ENCODE measurements at regions not wholly inside any gene's neighbourhood (a gene's known extent, or its start where the extent isn't known, plus 50 kb on each side); places are given as distances from the start of the nearest gene placed in this dataset.

GRCh38 chr18:68083776-68084175 is 567.3 kb upstream of the DSEL start:
- in situ Hi-C loops (cut with MboI; ENCODE audit: low pct_unique_long_range_greater_than_20kb, low sequenced_read_pairs), result no loop called here

GRCh38 chr18:68083131-68083530 is 566.6 kb upstream of the DSEL start:
- no peak for DNase-seq
- in situ Hi-C loops (cut with MboI; ENCODE audit: low pct_unique_long_range_greater_than_20kb, low sequenced_read_pairs), result no loop called here

More at GRCh38 chr18:68083776-68084175, 567.3 kb upstream of the DSEL start:
- DNase-seq, result no peak

- in situ Hi-C loops (cut with MboI; ENCODE audit: low pct_unique_long_range_greater_than_20kb, low sequenced_read_pairs), result no loop called here
Measured at GRCh38 chr18:68072744-68073143, 556.2 kb upstream of the DSEL start.

GRCh38 chr18:68060871-68061270 is 544.4 kb upstream of the DSEL start:
- DNase-seq, result no peak
- in situ Hi-C loops (cut with MboI; ENCODE audit: low pct_unique_long_range_greater_than_20kb, low sequenced_read_pairs), result no loop called here

More at GRCh38 chr18:68072744-68073143, 556.2 kb upstream of the DSEL start:
- DNase-seq, result no peak

DNA sequence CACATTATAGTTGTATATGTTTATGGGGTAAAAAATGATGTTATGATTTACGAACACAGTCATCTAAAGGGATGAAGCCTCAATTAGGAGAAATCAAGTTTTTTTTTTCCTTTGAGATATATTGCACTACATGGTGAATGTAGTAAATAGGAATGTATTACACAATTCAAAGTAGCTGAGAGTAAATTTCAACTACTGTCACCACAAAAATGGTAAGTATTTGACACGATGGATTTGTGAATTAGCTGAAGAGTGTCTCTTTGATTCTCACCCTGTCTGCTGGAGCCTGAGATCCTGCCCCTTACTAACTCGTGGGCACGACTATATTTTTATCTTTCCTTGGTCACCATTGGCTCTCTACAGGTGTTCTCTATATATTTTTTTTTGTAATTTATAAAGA is 540.4 kb upstream of the DSEL start:
- no peak for DNase-seq
- in situ Hi-C loops (cut with MboI; ENCODE audit: low pct_unique_long_range_greater_than_20kb, low sequenced_read_pairs), result no loop called here

GRCh38 chr18:68054669-68055068 is 538.1 kb upstream of the DSEL start:
- in situ Hi-C loops (cut with MboI; ENCODE audit: low pct_unique_long_range_greater_than_20kb, low sequenced_read_pairs), result no loop called here
- DNase-seq, result no peak

DNA sequence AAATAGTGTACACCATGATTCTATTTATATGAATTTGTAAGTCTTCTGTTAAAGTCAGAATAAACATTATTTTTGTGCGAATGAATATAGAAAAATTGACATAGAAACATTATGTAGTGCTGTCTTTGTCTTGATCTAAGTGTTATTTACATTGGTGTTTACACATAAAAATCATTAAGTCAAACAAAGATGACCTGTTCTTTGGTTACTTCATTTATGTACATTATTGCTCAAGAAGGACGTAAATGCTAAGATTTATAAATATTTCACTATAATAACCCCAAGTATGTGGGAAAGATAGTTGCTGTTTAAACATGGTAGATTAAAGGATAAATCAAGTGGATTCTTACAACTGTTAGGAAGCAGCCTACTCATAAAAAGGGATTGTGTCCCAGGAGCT is 536.8 kb upstream of the DSEL start:
- in situ Hi-C loops (cut with MboI; ENCODE audit: low pct_unique_long_range_greater_than_20kb, low sequenced_read_pairs), result no loop called here
- DNase-seq, result no peak

- in situ Hi-C loops (cut with MboI; ENCODE audit: low pct_unique_long_range_greater_than_20kb, low sequenced_read_pairs), result no loop called here
- no peak for DNase-seq
Measured at GRCh38 chr18:68041327-68041726, 524.8 kb upstream of the DSEL start.

DNA sequence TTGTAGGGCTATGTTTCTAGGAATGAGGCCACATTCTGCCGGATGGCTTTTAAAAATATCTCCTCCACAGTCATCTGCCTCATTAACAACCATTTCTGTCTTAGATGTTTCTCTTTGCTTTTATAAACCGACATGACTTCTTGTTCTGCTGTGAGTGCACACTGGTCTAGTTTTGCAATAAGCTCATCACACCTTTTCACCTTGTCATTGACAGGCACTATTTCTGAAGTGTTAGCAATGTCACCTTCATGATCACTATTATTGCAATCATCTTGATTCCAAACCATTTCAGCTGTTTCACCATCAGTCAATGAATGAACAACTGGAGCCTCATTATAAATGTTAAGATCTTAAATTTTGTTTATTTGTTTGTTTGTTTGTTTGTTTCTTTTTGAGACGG is 523.7 kb upstream of the DSEL start:
- in situ Hi-C loops (cut with MboI; ENCODE audit: low pct_unique_long_range_greater_than_20kb, low sequenced_read_pairs), result no loop called here
- no peak for DNase-seq

- in situ Hi-C loops (cut with MboI; ENCODE audit: low pct_unique_long_range_greater_than_20kb, low sequenced_read_pairs), result no loop called here
- no peak for DNase-seq
Measured at GRCh38 chr18:68035774-68036522, 519.4 kb upstream of the DSEL start.

- no peak for DNase-seq
- in situ Hi-C loops (cut with MboI; ENCODE audit: low pct_unique_long_range_greater_than_20kb, low sequenced_read_pairs), result no loop called here
Measured at GRCh38 chr18:68034296-68034695, 517.8 kb upstream of the DSEL start.

GRCh38 chr18:68033466-68033865 is 516.9 kb upstream of the DSEL start:
- no peak for DNase-seq
- in situ Hi-C loops (cut with MboI; ENCODE audit: low pct_unique_long_range_greater_than_20kb, low sequenced_read_pairs), result no loop called here

- DNase-seq, result no peak
- in situ Hi-C loops (cut with MboI; ENCODE audit: low pct_unique_long_range_greater_than_20kb, low sequenced_read_pairs), result no loop called here
Measured at GRCh38 chr18:68024716-68025115, 508.2 kb upstream of the DSEL start.

- no peak for DNase-seq
- in situ Hi-C loops (cut with MboI; ENCODE audit: low pct_unique_long_range_greater_than_20kb, low sequenced_read_pairs), result no loop called here
Measured at GRCh38 chr18:68017385-68017784, 500.9 kb upstream of the DSEL start.

DNA sequence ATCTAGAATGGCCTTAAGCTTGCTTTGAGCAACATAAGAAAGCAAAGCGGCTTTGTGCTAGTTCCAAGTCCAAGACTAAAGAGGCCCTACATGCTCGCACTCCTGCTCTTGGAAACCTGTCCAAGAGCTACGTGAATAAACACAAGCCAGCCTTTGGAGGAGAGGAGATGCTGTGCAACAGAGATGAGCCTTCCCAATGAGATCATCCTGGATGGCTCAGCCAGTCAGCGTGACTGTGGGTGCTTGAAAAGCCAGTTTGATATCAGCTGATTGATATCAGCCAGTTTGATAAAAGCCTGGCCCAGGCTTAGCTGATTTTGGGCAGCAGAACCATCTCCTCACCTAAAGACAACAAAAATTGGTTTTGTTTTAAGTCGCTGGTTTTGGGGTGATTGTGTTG is 481.0 kb upstream of the DSEL start:
- in situ Hi-C loops (cut with MboI; ENCODE audit: low pct_unique_long_range_greater_than_20kb, low sequenced_read_pairs), result no loop called here
- no peak for DNase-seq

GRCh38 chr18:67995769-67996168 is 479.2 kb upstream of the DSEL start:
- in situ Hi-C loops (cut with MboI; ENCODE audit: low pct_unique_long_range_greater_than_20kb, low sequenced_read_pairs), result no loop called here
- no peak for DNase-seq

DNA sequence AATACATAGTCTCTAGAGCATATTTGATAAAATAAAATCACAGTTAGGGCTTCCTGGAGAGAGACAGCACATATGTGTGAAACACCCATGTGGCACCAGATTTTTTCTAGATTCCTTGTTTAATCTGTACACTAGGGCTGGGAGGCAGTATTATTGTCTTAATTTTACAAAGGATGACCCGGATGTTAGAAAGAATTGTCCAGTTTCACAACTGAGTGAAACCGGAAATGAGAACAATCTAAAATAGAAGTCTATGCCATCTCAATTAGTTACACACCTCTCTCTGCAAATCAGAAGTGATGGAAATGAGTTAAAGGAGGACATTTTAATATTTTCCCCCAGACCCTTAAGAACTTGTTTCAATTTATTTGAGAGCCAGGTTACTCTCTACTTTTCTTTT is 463.7 kb upstream of the DSEL start:
- in situ Hi-C loops (cut with MboI; ENCODE audit: low pct_unique_long_range_greater_than_20kb, low sequenced_read_pairs), result no loop called here
- DNase-seq, result no peak

DNA sequence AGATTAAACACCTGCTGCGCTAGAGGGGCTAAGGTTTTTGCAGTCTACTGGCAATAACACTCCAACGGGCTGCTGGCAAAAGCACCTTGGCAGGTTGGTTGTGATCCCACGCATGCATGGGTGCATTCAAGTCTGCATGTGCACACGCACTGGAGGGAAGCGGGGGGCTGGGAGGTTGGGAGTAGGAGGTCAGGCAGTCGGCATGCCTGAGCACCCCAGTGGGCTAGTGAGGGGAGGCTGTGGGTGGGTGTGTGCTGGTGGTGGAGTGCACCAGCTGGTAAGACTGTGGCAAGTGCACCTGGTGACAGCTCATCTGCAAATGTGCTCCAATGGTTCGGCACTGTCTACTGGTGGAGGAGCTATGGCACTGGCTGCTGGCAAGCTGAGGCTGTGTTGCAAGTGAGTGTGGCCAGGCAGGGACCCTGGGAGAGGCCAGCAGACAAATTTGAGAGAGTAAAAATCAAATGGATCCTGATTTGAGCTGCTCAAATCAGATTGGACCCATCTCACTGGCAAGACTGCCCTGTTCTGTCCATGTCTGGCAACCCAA is 460.6 kb upstream of the DSEL start:
- DNase-seq, result no peak
- in situ Hi-C loops (cut with MboI; ENCODE audit: low pct_unique_long_range_greater_than_20kb, low sequenced_read_pairs), result no loop called here

- no peak for DNase-seq
- in situ Hi-C loops (cut with MboI; ENCODE audit: low pct_unique_long_range_greater_than_20kb, low sequenced_read_pairs), result no loop called here
Measured at GRCh38 chr18:67973916-67974315, 457.4 kb upstream of the DSEL start.

GRCh38 chr18:67969458-67969857 is 452.9 kb upstream of the DSEL start:
- in situ Hi-C loops (cut with MboI; ENCODE audit: low pct_unique_long_range_greater_than_20kb, low sequenced_read_pairs), result no loop called here

DNA sequence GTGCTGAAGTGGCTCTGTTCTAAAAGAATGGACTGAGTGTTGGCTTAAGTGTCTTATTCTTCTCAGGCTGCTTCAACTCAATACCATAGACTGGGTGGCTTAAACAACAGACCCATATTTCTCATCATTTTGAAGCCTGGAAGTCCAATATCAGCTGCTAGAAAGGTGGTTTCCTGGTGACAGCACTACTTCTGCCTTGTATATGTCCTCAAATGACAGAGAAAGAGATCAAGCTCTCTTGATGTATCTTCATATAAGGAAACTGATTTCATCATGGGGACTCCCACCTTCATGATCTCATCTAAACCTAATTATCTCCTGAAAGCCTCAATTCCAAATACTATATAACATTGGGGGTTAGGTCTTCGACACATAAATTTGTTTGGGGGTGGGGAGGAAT is 449.7 kb upstream of the DSEL start:
- no peak for DNase-seq
- in situ Hi-C loops (cut with MboI; ENCODE audit: low pct_unique_long_range_greater_than_20kb, low sequenced_read_pairs), result no loop called here

More at GRCh38 chr18:67969458-67969857, 452.9 kb upstream of the DSEL start:
- no peak for DNase-seq
